WERI-Rb-1 (cell line): ENCODE measurements at regions not wholly inside any gene's neighbourhood (a gene's known extent, or its start where the extent isn't known, plus 50 kb on each side); places are given as distances from the start of the nearest gene placed in this dataset.

Experiments
- DNase-seq: peaks from one replicate; pipeline ENCODE4 v3.0.0-alpha.2; 2020
- H3K27ac ChIP-seq: fragments of 250-450 bp; sonication (Bioruptor Pico); 2 replicates; pipeline ENCODE4 v1.5.1; 2020; ENCODE audit warnings: mild to moderate bottlenecking, moderate library complexity
- H3K27me3 ChIP-seq: fragments of 250-450 bp; sonication (Bioruptor Pico); 2 replicates; pipeline ENCODE4 v1.5.1; 2021; ENCODE audit warnings: mild to moderate bottlenecking, low read depth, moderate library complexity; ENCODE audit not compliant: insufficient read depth, severe bottlenecking
- H3K36me3 ChIP-seq: fragments of 250-450 bp; sonication (Bioruptor Pico); 2 replicates; pipeline ENCODE4 v1.5.1; 2020; ENCODE audit warnings: mild to moderate bottlenecking, moderate library complexity
- H3K4me3 ChIP-seq: 2 replicates; pipeline ENCODE4 v1.5.1; 2011; ENCODE audit warnings: low read depth, mild to moderate bottlenecking, control low read depth, low read length
- H3K9me3 ChIP-seq: fragments of 250-450 bp; sonication (Bioruptor Pico); 2 replicates; pipeline ENCODE4 v1.5.1; 2021; ENCODE audit warnings: mild to moderate bottlenecking, moderate library complexity; ENCODE audit not compliant: severe bottlenecking
- CTCF ChIP-seq: IDR thresholded peaks from 2 replicates; pipeline ENCODE4 v1.5.1; 2011; ENCODE audit warnings: low read depth, mild to moderate bottlenecking, control low read depth, inconsistent platforms, low read length

- no peaks in the 10 kb centered on the region for H3K36me3 ChIP-seq
- DNase-seq: no peak
- H3K27me3 ChIP-seq: no peaks in the 10 kb centered on the region
- no peak overlapping the region for H3K27ac ChIP-seq
- H3K4me3 ChIP-seq: no peak overlapping the region
- no peaks in the 10 kb centered on the region for H3K9me3 ChIP-seq
- TF ChIP-seq CTCF: no peak
Observed at GRCh38 chr5:166529200-166529599, 1762.2 kb upstream of the WWC1 start.

GRCh38 chr5:166532456-166533220, 1758.8 kb upstream of the WWC1 start:
- H3K27ac ChIP-seq: no peak overlapping the region

GRCh38 chr5:166535641-166536040, 1755.8 kb upstream of the WWC1 start:
- no peak for TF ChIP-seq CTCF
- Histone ChIP-seq H3K27ac (no peak overlapping the region), H3K4me3 (no peak overlapping the region), H3K36me3 (no peaks in the 10 kb centered on the region), H3K27me3 (no peaks in the 10 kb centered on the region), H3K9me3 (no peaks in the 10 kb centered on the region)
- no peak for DNase-seq

More at GRCh38 chr5:166532456-166533220, 1758.8 kb upstream of the WWC1 start:
- no peak for DNase-seq
- no peak for TF ChIP-seq CTCF
- Histone ChIP-seq H3K36me3 (no peaks in the 10 kb centered on the region), H3K9me3 (no peaks in the 10 kb centered on the region), H3K27me3 (no peaks in the 10 kb centered on the region), H3K4me3 (no peak overlapping the region)

GRCh38 chr5:166540156-166540555, 1751.3 kb upstream of the WWC1 start:
- Histone ChIP-seq H3K4me3 (no peak overlapping the region), H3K27me3 (no peaks in the 10 kb centered on the region), H3K27ac (no peak overlapping the region), H3K36me3 (no peaks in the 10 kb centered on the region), H3K9me3 (no peaks in the 10 kb centered on the region)
- TF ChIP-seq CTCF: no peak
- no peak for DNase-seq

- no peak for DNase-seq
- Histone ChIP-seq H3K27ac (no peak overlapping the region), H3K36me3 (no peaks in the 10 kb centered on the region), H3K9me3 (no peaks in the 10 kb centered on the region), H3K27me3 (no peaks in the 10 kb centered on the region), H3K4me3 (no peak overlapping the region)
- no peak for TF ChIP-seq CTCF
Observed at GRCh38 chr5:166551384-166551783, 1740.1 kb upstream of the WWC1 start.

- TF ChIP-seq CTCF: no peak
- no peaks in the 10 kb centered on the region for H3K27me3 ChIP-seq
- H3K36me3 ChIP-seq: no peaks in the 10 kb centered on the region
- no peak overlapping the region for H3K4me3 ChIP-seq
- no peak for DNase-seq
- H3K27ac ChIP-seq: no peak overlapping the region
- H3K9me3 ChIP-seq: no peaks in the 10 kb centered on the region
Observed at GRCh38 chr5:166553778-166554177, 1737.7 kb upstream of the WWC1 start.
